Esophagus muscularis mucosa (tissue), 4 donors: ENCODE measurements at regions not wholly inside any gene's neighbourhood (a gene's known extent, or its start where the extent isn't known, plus 50 kb on each side); places are given as distances from the start of the nearest gene placed in this dataset.

Experiments used
- DNase-seq: peaks from one replicate; pipeline ENCODE4 v3.0.0-alpha.2; 2017; ENCODE audit errors: extremely low spot score
- H3K27ac ChIP-seq, 4 donors: fragments of 200-600 bp; sonication (generic); replicated peaks in 1 of 4; 1 replicate in 3 of 4; 2 replicates in 1 of 4; pipeline ENCODE4 v1.5.1; 2016 to 2019; ENCODE audit warnings: mild to moderate bottlenecking in 1 of 4
- H3K27me3 ChIP-seq, 4 donors: fragments of 200-600 bp; sonication (generic); one replicate each; pipeline versions ENCODE4 v1.5.1 to v1.6.0; 2016 to 2019
- H3K36me3 ChIP-seq, 4 donors: fragments of 200-600 bp; sonication (generic); one replicate each; pipeline ENCODE4 v1.5.1; 2016 to 2019
- H3K4me1 ChIP-seq, 4 donors: fragments of 200-600 bp; sonication (generic); one replicate each; pipeline ENCODE4 v1.5.1; 2016 to 2019
- H3K4me3 ChIP-seq, 4 donors: fragments of 200-600 bp; sonication (generic); 1 replicate in 2 of 4; 2 replicates in 2 of 4; pipeline ENCODE4 v1.5.1; 2016 to 2019; ENCODE audit warnings: mild to moderate bottlenecking in 4 of 4, moderate library complexity in 1 of 4
- H3K9me3 ChIP-seq, 4 donors: fragments of 200-600 bp; sonication (generic); 1 replicate in 3 of 4; 2 replicates in 1 of 4; pipeline ENCODE4 v1.5.1; 2016 to 2019
- EP300 ChIP-seq: sonication (generic); formaldehyde crosslinking; IDR thresholded peaks from one replicate; pipeline ENCODE4 v1.6.1; 2017; ENCODE audit warnings: antibody characterized with exemption
- POLR2A ChIP-seq: fragments of 450-650 bp; IDR thresholded peaks from one replicate; pipeline ENCODE4 v1.6.1; 2017; ENCODE audit warnings: antibody characterized with exemption, moderate library complexity, mild to moderate bottlenecking, low read depth
- POLR2AphosphoS5 ChIP-seq, 2 donors: sonication (generic); formaldehyde crosslinking; IDR thresholded peaks; one replicate each; pipeline ENCODE4 v1.6.1; 2017; ENCODE audit warnings: antibody characterized with exemption in 2 of 2
- WGBS: methylation state at CpG from one replicate; pipeline ENCODE4 v1.1.5; 2018; 5-methylcytosine and 5-hydroxymethylcytosine counted together
- intact Hi-C: fragments of 100-400 bp; cut with DNase I; formaldehyde crosslinking; loops from one replicate; pipeline ENCODE4 v1.15.1; 2023
- TF ChIP-seq, protein P1 (sequence below), 3 experiments: fragments of 200-600 bp in 2 of 3; fragments of 450-650 bp in 1 of 3; sonication (generic) in 2 of 3; IDR thresholded peaks; one replicate each; pipeline ENCODE4 v1.5.1; 2017 to 2019; ENCODE audit warnings: antibody characterized with exemption in 3 of 3, mild to moderate bottlenecking in 2 of 3, moderate library complexity in 1 of 3

GRCh38 chr16:79468121-79468552 is 132.4 kb downstream of the MAF start:
- DNase-seq, result no peak
- no peaks in the 10 kb centered on the region for H3K27me3 ChIP-seq
- TF ChIP-seq POLR2AphosphoS5 (IDR thresholded peaks at IDR 0.05) (no peak), POLR2A (no peak), EP300 (no peak)
- TF ChIP-seq, protein P1, sequence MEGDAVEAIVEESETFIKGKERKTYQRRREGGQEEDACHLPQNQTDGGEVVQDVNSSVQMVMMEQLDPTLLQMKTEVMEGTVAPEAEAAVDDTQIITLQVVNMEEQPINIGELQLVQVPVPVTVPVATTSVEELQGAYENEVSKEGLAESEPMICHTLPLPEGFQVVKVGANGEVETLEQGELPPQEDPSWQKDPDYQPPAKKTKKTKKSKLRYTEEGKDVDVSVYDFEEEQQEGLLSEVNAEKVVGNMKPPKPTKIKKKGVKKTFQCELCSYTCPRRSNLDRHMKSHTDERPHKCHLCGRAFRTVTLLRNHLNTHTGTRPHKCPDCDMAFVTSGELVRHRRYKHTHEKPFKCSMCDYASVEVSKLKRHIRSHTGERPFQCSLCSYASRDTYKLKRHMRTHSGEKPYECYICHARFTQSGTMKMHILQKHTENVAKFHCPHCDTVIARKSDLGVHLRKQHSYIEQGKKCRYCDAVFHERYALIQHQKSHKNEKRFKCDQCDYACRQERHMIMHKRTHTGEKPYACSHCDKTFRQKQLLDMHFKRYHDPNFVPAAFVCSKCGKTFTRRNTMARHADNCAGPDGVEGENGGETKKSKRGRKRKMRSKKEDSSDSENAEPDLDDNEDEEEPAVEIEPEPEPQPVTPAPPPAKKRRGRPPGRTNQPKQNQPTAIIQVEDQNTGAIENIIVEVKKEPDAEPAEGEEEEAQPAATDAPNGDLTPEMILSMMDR (IDR thresholded peaks at IDR 0.05), result no peak
- no peak overlapping the region for H3K27ac ChIP-seq
- H3K9me3 ChIP-seq, result no peaks in the 10 kb centered on the region
- H3K36me3 ChIP-seq, result no peaks in the 10 kb centered on the region
- 92% methylated on average over 4 of the region's 10 CpGs for WGBS
- no peak overlapping the region for H3K4me3 ChIP-seq
- no peaks in the 10 kb centered on the region for H3K4me1 ChIP-seq
- intact Hi-C loops, result no loop called here

DNA sequence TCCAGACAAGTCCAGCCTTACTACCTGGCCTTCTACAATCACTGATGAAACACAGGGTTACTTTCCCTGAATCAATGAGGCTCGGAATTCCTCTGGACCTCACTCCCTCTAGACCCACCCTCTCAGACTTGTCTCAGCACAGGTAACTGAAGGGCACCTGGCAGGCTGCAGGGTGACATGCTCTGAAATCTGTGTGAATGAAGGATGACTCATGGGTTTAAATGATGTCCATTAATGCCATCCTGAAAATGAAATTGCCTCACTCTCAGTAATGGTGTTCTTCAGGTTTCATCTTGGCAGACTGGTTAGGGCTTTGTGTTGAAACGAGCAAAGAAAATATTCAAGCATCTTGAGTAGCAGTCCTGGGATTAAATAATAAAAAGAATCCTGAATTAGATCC is 134.4 kb downstream of the MAF start:
- Histone ChIP-seq H3K4me3 (no peak overlapping the region), H3K27me3 (no peaks in the 10 kb centered on the region), H3K4me1 (no peaks in the 10 kb centered on the region), H3K36me3 (no peaks in the 10 kb centered on the region), H3K27ac (no peak overlapping the region), H3K9me3 (no peaks in the 10 kb centered on the region)
- TF ChIP-seq POLR2A (no peak), EP300 (no peak), POLR2AphosphoS5 (IDR thresholded peaks at IDR 0.05) (no peak)
- TF ChIP-seq, protein P1 (IDR thresholded peaks at IDR 0.05), result no peak
- intact Hi-C loops, result no loop called here
- 88% methylated on average over 2 of the region's 2 CpGs for WGBS
- DNase-seq, result no peak

DNA sequence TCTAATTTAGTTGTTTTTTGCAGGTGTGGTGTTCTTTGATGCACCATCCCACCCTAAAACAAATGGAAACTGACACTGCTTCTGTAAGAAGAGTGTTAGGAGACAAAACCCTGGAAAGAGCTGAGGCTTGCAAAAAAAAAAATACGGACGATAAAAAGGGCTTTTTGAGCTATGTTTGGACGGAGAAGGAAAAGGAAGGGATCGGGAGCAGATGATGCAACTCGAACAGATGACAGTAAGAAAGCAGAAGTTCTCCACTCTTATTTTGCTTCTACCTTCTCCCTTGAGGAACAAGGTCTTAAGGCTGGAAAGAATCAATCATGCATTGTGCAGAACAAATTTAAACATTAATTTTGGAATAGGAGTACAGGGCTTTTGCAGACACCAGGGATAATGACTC is 136.7 kb downstream of the MAF start:
- no peak for DNase-seq
- Histone ChIP-seq H3K27me3 (no peaks in the 10 kb centered on the region), H3K36me3 (no peaks in the 10 kb centered on the region), H3K9me3 (no peaks in the 10 kb centered on the region), H3K4me3 (no peak overlapping the region), H3K27ac (no peak overlapping the region), H3K4me1 (no peaks in the 10 kb centered on the region)
- TF ChIP-seq POLR2A (no peak), EP300 (no peak), POLR2AphosphoS5 (IDR thresholded peaks at IDR 0.05) (no peak)
- TF ChIP-seq, protein P1 (IDR thresholded peaks at IDR 0.05), result no peak
- intact Hi-C loops, result no loop called here
- 68% methylated on average over 5 of the region's 5 CpGs for WGBS

DNA sequence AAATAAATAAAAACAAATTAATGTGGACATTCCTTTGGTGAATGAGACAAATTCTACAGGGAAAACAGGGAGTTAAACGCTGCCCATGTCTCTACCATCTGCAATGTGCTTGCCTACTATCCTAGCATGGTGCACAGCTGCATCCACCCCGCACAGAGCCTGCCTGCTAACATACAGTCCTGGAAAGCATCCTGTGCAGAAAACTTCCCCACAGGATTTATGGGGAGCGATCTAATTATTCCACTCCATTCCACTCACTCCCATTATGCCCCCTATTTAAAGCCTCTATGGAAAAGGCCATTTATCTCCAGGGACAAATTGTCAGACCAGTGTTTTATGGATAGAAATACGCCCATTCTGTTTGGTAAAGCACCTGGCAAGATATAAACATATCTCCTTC is 144.5 kb downstream of the MAF start:
- H3K9me3 ChIP-seq, result no peaks in the 10 kb centered on the region
- TF ChIP-seq POLR2A (no peak), EP300 (no peak), POLR2AphosphoS5 (IDR thresholded peaks at IDR 0.05) (no peak)
- TF ChIP-seq, protein P1 (IDR thresholded peaks at IDR 0.05), result no peak
- 86% methylated on average over 4 of the region's 4 CpGs for WGBS
- H3K36me3 ChIP-seq, result no peaks in the 10 kb centered on the region
- DNase-seq, result no peak
- no peaks in the 10 kb centered on the region for H3K4me1 ChIP-seq
- no peak overlapping the region for H3K27ac ChIP-seq
- no peaks in the 10 kb centered on the region for H3K27me3 ChIP-seq
- H3K4me3 ChIP-seq, result no peak overlapping the region
- intact Hi-C loops, result no loop called here

DNA sequence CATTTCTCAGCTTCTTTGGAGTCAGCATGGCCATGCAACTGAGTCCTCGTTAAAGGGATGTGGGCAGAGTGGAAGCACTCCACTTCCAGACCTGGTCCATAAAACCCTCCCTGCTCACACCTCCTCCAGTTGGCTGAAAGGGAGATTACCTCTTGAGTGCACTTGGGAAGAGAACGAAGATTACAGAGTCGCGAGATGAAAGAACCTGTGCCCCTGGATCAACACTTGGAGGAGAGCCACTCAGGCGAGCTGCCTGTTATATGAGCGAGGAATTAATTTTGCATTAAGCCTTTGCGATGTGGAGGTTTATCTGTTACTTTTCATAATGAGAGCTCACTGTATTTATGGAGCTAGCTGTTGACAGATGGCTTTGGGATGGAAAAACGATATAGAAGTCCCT is 147.9 kb downstream of the MAF start:
- intact Hi-C loops, result no loop called here
- no peaks in the 10 kb centered on the region for H3K9me3 ChIP-seq
- TF ChIP-seq POLR2A (no peak), POLR2AphosphoS5 (IDR thresholded peaks at IDR 0.05) (no peak), EP300 (no peak)
- TF ChIP-seq, protein P1 (IDR thresholded peaks at IDR 0.05), result no peak
- H3K27ac ChIP-seq, result no peak overlapping the region
- H3K36me3 ChIP-seq, result no peaks in the 10 kb centered on the region
- no peak overlapping the region for H3K4me3 ChIP-seq
- 74% methylated on average over 8 of the region's 8 CpGs for WGBS
- DNase-seq, result no peak
- no peaks in the 10 kb centered on the region for H3K4me1 ChIP-seq
- no peaks in the 10 kb centered on the region for H3K27me3 ChIP-seq
